AG04450 (cell line): ENCODE measurements at regions not wholly inside any gene's neighbourhood (a gene's known extent, or its start where the extent isn't known, plus 50 kb on each side); places are given as distances from the start of the nearest gene placed in this dataset.

Experiments used
- CTCF ChIA-PET: fragments of 300-600, 350-600 bp; formaldehyde crosslinking; extraction: SDS; loops from one replicate; lab custom pipeline; 2022; ENCODE audit warnings: antibody characterized with exemption, inconsistent platforms; lab: Charles Lee
- POLR2A ChIA-PET: fragments of 350-600 bp; formaldehyde crosslinking; extraction: SDS; loops from one replicate; lab custom pipeline; 2021; ENCODE audit warnings: antibody characterized with exemption, inconsistent platforms; lab: Yijun Ruan, JAX
- DNase-seq: peaks from one replicate; pipeline ENCODE4 v3.0.0-alpha.2; 2011; ENCODE audit warnings: low read depth, low spot score
- H3K27ac ChIP-seq: one replicate; pipeline ENCODE4 v1.5.1; 2012; ENCODE audit warnings: low read depth, low read length, control low read depth
- H3K27me3 ChIP-seq: one replicate; pipeline ENCODE4 v1.6.0; 2012; ENCODE audit warnings: low read length; ENCODE audit not compliant: control insufficient read depth, insufficient read depth
- H3K4me3 ChIP-seq: 2 replicates; pipeline ENCODE4 v1.5.1; 2011; ENCODE audit warnings: mild to moderate bottlenecking, low read depth, low read length, control low read depth
- H3K9me3 ChIP-seq: 2 replicates; pipeline ENCODE4 v1.5.1; 2012; ENCODE audit warnings: low read length; ENCODE audit not compliant: control insufficient read depth, insufficient read depth
- TF ChIP-seq, protein P1 (sequence below): IDR thresholded peaks from 2 replicates; pipeline ENCODE4 v1.5.1; 2011; ENCODE audit warnings: low read depth, low read length, control low read depth, inconsistent platforms

DNA sequence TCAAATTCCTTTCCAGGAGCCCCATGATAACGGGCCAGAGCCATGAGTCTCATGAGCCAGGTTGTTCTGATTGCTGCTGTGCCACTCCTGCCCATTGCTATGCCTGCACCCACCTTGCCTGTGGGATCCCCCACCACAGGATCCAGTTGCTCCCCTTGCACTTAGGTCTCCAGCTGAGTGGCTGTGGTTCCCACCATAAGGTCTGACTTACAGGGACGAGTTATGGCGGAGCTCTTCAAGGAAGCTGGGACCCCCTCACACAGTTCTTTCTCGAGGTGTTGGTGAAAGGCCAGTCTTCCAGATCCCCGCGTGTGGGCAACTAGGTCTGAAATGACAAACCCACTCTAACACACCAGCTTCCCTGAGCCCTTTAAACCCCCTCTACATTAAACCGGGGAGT lies 111.9 kb upstream of the C14orf180 start:
- DNase-seq, result no peak
- CTCF ChIA-PET, result no interaction called here
- POLR2A ChIA-PET, result no interaction called here
- TF ChIP-seq, protein P1, sequence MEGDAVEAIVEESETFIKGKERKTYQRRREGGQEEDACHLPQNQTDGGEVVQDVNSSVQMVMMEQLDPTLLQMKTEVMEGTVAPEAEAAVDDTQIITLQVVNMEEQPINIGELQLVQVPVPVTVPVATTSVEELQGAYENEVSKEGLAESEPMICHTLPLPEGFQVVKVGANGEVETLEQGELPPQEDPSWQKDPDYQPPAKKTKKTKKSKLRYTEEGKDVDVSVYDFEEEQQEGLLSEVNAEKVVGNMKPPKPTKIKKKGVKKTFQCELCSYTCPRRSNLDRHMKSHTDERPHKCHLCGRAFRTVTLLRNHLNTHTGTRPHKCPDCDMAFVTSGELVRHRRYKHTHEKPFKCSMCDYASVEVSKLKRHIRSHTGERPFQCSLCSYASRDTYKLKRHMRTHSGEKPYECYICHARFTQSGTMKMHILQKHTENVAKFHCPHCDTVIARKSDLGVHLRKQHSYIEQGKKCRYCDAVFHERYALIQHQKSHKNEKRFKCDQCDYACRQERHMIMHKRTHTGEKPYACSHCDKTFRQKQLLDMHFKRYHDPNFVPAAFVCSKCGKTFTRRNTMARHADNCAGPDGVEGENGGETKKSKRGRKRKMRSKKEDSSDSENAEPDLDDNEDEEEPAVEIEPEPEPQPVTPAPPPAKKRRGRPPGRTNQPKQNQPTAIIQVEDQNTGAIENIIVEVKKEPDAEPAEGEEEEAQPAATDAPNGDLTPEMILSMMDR, result no peak
- Histone ChIP-seq H3K4me3 (no peak overlapping the region), H3K27ac (no peak overlapping the region), H3K27me3 (no peaks in the 10 kb centered on the region), H3K9me3 (peaks cover 20% of the 10 kb centered on the region)

DNA sequence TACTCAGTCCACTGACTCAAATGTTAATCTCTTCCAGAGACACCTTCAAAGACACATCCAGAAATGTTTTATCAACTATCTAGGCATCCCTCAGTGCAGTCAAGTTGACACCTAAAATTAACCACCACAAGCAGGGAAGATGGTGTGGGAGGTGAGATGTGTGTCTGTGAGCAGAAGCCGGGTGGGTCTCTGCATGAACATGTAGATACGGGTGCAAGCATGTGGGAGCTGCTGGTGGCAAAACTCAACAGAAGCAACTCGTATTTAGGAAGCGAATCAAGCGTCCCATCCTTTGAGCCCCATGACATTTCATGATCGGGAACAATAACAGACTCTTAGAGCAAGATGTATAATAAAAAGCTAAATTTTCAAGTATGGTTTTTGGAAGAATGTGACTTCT lies 110.0 kb upstream of the C14orf180 start:
- H3K9me3 ChIP-seq, result peaks cover 39% of the 10 kb centered on the region
- POLR2A ChIA-PET, result no interaction called here
- H3K27ac ChIP-seq, result no peak overlapping the region
- CTCF ChIA-PET, result no interaction called here
- no peak for DNase-seq
- H3K4me3 ChIP-seq, result no peak overlapping the region
- TF ChIP-seq, protein P1, result no peak
- H3K27me3 ChIP-seq, result no peaks in the 10 kb centered on the region

DNA sequence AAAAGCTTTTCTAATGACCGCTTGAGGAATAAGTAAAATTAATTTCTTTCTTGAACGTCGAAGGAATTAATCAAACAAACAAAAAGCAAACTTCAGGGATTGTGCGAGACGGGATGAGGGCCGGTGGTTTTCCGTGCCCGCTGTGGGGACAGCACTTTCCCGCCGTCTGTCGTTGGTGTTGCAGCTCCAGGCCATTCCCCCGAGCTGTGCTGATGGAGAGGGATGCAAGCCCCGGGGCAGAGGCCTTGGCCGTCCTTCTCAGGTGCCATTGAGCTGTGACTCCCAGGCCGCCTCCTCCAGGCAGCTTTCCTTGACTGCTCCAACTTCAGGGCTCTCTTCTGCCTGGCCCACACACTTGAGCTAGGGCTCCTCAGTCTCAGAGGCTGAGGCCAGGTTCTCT lies 109.0 kb upstream of the C14orf180 start:
- TF ChIP-seq, protein P1, result no peak
- Histone ChIP-seq H3K27ac (no peak overlapping the region), H3K4me3 (no peak overlapping the region), H3K27me3 (no peaks in the 10 kb centered on the region), H3K9me3 (peaks cover 45% of the 10 kb centered on the region)
- CTCF ChIA-PET, result no interaction called here
- POLR2A ChIA-PET, result no interaction called here
- no peak for DNase-seq

DNA sequence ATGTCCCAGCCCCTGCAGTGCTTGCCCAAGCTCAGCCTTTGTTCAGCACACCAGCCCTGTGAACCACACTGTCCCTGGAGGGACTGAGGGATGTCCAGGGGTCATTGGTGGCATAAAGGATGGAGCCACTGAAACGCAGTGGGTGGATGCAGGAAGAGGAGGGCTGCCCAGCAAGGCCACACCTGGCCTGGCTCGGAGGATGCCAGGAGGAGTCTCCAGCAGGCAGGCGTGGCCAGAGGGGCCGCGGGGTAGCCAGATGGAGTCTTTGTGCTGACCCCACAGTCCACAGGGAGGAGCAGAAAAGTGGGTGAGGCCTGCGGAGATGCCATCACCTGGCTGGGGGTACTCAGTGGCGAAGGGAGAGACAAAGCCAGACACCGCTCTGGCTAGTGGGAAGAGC lies 108.5 kb upstream of the C14orf180 start:
- Histone ChIP-seq H3K27ac (no peak overlapping the region), H3K4me3 (no peak overlapping the region), H3K27me3 (no peaks in the 10 kb centered on the region), H3K9me3 (peaks cover 50% of the 10 kb centered on the region)
- TF ChIP-seq, protein P1, result no peak
- ChIA-PET POLR2A (no interaction called here), CTCF (no interaction called here)
- no peak for DNase-seq

DNA sequence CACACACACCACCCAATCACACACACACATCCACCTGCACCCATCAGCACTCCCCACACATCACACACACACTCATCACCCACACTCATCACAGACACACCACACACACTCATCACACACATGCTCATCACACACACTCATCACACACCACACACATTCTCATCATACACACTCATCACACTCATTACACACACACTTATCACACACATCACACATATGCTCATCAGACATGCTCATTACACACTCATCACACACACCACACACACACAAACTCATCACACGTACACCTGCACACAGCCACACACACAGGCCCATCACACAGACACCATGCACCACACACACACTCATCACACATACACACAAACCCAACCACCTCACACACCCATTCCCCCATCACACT lies 107.5 kb upstream of the C14orf180 start:
- DNase-seq, result no peak
- Histone ChIP-seq H3K4me3 (no peak overlapping the region), H3K27ac (no peak overlapping the region), H3K9me3 (peaks cover 60% of the 10 kb centered on the region), H3K27me3 (no peaks in the 10 kb centered on the region)
- ChIA-PET POLR2A (no interaction called here), CTCF (no interaction called here)
- TF ChIP-seq, protein P1, result no peak
